Keratinocyte (primary cell): ENCODE measurements at regions not wholly inside any gene's neighbourhood (a gene's known extent, or its start where the extent isn't known, plus 50 kb on each side); places are given as distances from the start of the nearest gene placed in this dataset.

ENCODE experiments used
- DNase-seq: peaks from one replicate; pipeline ENCODE4 v3.0.0-alpha.2; 2011; ENCODE audit warnings: low read depth, missing footprints, low spot score
- FAIRE-seq: peaks from 2 replicates; lab custom pipeline; 2011; peaks lifted over from hg19 to GRCh38; lab: Jason Lieb, UNC
- H2AFZ ChIP-seq: 2 replicates; pipeline ENCODE4 v1.6.0; 2012; ENCODE audit warnings: low read length, control low read depth, inconsistent platforms; ENCODE audit not compliant: control insufficient read depth
- H3K27ac ChIP-seq: 2 replicates; pipeline ENCODE4 v1.5.1; 2011; ENCODE audit warnings: low read length; ENCODE audit not compliant: control insufficient read depth, insufficient read depth
- H3K27me3 ChIP-seq: 3 replicates; pipeline ENCODE4 v1.6.0; 2011; ENCODE audit warnings: low read length; ENCODE audit not compliant: control insufficient read depth, insufficient read depth; ENCODE audit errors: extremely low read depth
- H3K36me3 ChIP-seq, 2 experiments: 2 replicates in 1 of 2; 3 replicates in 1 of 2; pipeline ENCODE4 v1.5.1; 2011; ENCODE audit warnings: low read length in 2 of 2, mild to moderate bottlenecking in 1 of 2; ENCODE audit not compliant: control insufficient read depth in 2 of 2, insufficient read depth in 2 of 2; ENCODE audit errors: extremely low read depth in 1 of 2
- H3K4me1 ChIP-seq: 3 replicates; pipeline ENCODE4 v1.5.1; 2011; ENCODE audit warnings: low read length; ENCODE audit not compliant: control insufficient read depth, insufficient read depth; ENCODE audit errors: extremely low read depth
- H3K4me2 ChIP-seq: 3 replicates; pipeline ENCODE4 v1.6.0; 2011; ENCODE audit warnings: low read depth, low read length; ENCODE audit not compliant: control insufficient read depth, insufficient read depth; ENCODE audit errors: extremely low read depth
- H3K4me3 ChIP-seq, 3 experiments: fragments of 200-600 bp in 1 of 3; sonication (generic) in 1 of 3; 2 replicates in 2 of 3; 3 replicates in 1 of 3; pipeline ENCODE4 v1.5.1; 2011 to 2016; ENCODE audit warnings: low read length in 3 of 3, mild to moderate bottlenecking in 3 of 3, control low read depth in 2 of 3, inconsistent platforms in 1 of 3, low read depth in 1 of 3, mixed read lengths in 1 of 3, mixed run types in 1 of 3, moderate library complexity in 1 of 3; ENCODE audit not compliant: control insufficient read depth in 2 of 3, insufficient read depth in 2 of 3; ENCODE audit errors: extremely low read depth in 1 of 3
- H3K79me2 ChIP-seq: 2 replicates; pipeline ENCODE4 v1.6.0; 2012; ENCODE audit warnings: low read length; ENCODE audit not compliant: control insufficient read depth, insufficient read depth
- H3K9ac ChIP-seq: 3 replicates; pipeline ENCODE4 v1.6.0; 2011; ENCODE audit warnings: low read length; ENCODE audit not compliant: control insufficient read depth, insufficient read depth; ENCODE audit errors: extremely low read depth
- H3K9me1 ChIP-seq: 3 replicates; pipeline ENCODE4 v1.6.0; 2011; ENCODE audit warnings: low read length; ENCODE audit not compliant: control insufficient read depth, insufficient read depth; ENCODE audit errors: extremely low read depth
- H3K9me3 ChIP-seq: 2 replicates; pipeline ENCODE4 v1.5.1; 2012; ENCODE audit warnings: low read depth, low read length; ENCODE audit not compliant: control insufficient read depth
- H4K20me1 ChIP-seq: 3 replicates; pipeline ENCODE4 v1.6.0; 2011; ENCODE audit warnings: low read length; ENCODE audit not compliant: control insufficient read depth, insufficient read depth; ENCODE audit errors: extremely low read depth
- CTCF ChIP-seq, 3 experiments: IDR thresholded peaks in 1 of 3; conservative IDR thresholded peaks in 1 of 3; optimal IDR thresholded peaks in 1 of 3; 2 replicates in 2 of 3; 3 replicates in 1 of 3; pipeline versions ENCODE3 to v1.5.1; 2011; ENCODE audit warnings: low read length in 3 of 3, mild to moderate bottlenecking in 3 of 3, moderate library complexity in 2 of 3, control low read depth in 1 of 3, inconsistent platforms in 1 of 3; ENCODE audit not compliant: insufficient read depth in 2 of 3; ENCODE audit errors: extremely low read depth in 1 of 3
- EZH2 ChIP-seq: IDR thresholded peaks from one replicate; pipeline ENCODE4 v1.6.1; 2012; ENCODE audit warnings: inconsistent platforms, mild to moderate bottlenecking, low read length, moderate library complexity
- dilution Hi-C: fragments of 300-500 bp; cut with MboI; formaldehyde crosslinking; loops from one replicate; pipeline ENCODE4 v1.7.0; 2020; ENCODE audit warnings: low sequenced_read_pairs; ENCODE audit not compliant: extremely low pct_ligation_motif_present

DNA sequence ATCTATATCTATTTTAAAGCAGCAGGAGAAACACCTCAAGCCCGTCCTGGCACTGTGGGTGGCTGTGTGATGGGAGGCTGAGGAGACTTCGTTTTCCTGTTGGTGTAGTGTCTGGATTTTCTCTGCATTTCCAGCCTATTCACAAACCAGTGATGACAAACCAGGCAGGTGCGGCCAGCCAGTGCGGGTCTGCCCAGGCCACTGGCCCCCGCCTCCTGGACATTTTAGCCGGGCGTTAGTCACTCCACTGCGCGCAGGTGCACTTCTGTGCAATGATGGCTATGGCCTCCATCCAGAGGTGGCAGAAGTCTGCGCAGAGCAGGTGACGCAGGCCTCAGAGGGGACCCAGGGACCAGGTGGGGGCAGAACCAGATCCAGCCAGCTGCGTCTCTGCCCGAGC is 64.9 kb upstream of the PITRM1 start:
- Histone ChIP-seq H3K36me3 (no peaks in the 10 kb centered on the region), H3K9me3 (no peaks in the 10 kb centered on the region), H3K4me2 (no peak overlapping the region), H3K9ac (no peak overlapping the region), H3K27ac (no peak overlapping the region), H3K79me2 (no peaks in the 10 kb centered on the region), H4K20me1 (no peaks in the 10 kb centered on the region), H2AFZ (no peak overlapping the region), H3K4me1 (peaks cover 2% of the 10 kb centered on the region), H3K4me3 (no peak overlapping the region), H3K9me1 (no peaks in the 10 kb centered on the region), H3K27me3 (peaks cover 4% of the 10 kb centered on the region)
- no peak for FAIRE-seq
- no peak for DNase-seq
- TF ChIP-seq CTCF (optimal IDR thresholded peaks at IDR 0.05 in 1 of 3, IDR thresholded peaks at IDR 0.05 in 1 of 3, conservative IDR thresholded peaks at IDR 0.05 in 1 of 3; ENCODE audit: extremely low read depth in 1 of 3, insufficient read depth in 2 of 3, low read length in 3 of 3) (no peak), EZH2 (no peak)
- dilution Hi-C loops = no loop called here

DNA sequence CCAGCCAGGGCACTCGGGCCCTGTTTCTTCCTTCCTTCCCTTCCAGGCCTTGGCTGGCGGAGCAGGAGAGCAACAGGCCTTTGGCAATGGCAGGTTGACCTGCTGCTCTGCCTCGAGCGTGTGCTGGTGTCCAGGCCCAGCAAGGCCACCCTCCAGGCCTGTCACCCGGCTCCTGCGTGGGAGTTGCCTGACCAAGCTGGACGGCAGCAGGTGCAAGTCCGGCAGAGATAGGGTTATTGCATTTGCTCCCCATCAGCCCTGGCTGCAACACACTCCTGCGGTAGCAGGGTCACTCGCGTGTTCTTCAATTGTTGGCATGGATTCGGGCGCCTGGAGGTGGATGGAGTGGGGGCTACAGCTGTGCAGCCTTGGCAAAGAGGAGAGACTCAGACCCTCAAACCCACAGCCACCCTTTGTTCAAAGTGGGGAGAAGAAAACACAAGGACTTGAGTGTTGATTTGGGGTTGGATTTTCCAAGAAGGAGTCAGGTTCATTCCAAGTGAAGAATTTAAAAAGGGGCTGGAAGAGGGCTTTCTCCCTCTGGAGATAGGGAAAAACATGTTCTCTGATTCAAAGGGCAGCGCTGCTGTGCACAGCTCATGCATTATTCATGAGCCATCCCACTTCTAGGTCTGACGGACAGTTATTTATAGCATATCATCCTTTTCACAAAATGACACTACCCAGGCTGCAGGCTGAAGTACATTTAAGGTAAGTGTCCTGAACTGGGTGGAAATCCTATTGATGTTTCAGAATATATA is 64.2 kb upstream of the PITRM1 start:
- Histone ChIP-seq H3K4me1 (peaks cover 2% of the 10 kb centered on the region), H3K4me3 (no peak overlapping the region), H3K4me2 (no peak overlapping the region), H3K9me3 (no peaks in the 10 kb centered on the region), H3K27ac (no peak overlapping the region), H2AFZ (no peak overlapping the region), H4K20me1 (no peaks in the 10 kb centered on the region), H3K27me3 (peaks cover 4% of the 10 kb centered on the region), H3K79me2 (no peaks in the 10 kb centered on the region), H3K36me3 (no peaks in the 10 kb centered on the region), H3K9ac (no peak overlapping the region), H3K9me1 (no peaks in the 10 kb centered on the region)
- DNase-seq (no peak), FAIRE-seq (no peak)
- TF ChIP-seq EZH2 (no peak), CTCF (optimal IDR thresholded peaks at IDR 0.05 in 1 of 3, IDR thresholded peaks at IDR 0.05 in 1 of 3, conservative IDR thresholded peaks at IDR 0.05 in 1 of 3; ENCODE audit: extremely low read depth in 1 of 3, insufficient read depth in 2 of 3, low read length in 3 of 3) (no peak)
- dilution Hi-C loops = no loop called here
